T-helper 2 cell treated with Interferon-gamma antibody and Interleukin-4, amounts not matched to agents 5 μg/mL and 100 μg/mL, for 36 hours (primary cell): ENCODE measurements at regions not wholly inside any gene's neighbourhood (a gene's known extent, or its start where the extent isn't known, plus 50 kb on each side); places are given as distances from the start of the nearest gene placed in this dataset.

Experiments used
- DNase-seq: peaks from one replicate; pipeline ENCODE4 v3.0.0; 2021; ENCODE audit warnings: low spot score
- H3K27ac Mint-ChIP-seq: one replicate; pipeline ENCODE4 v1.8.0; 2021; ENCODE audit warnings: mild to moderate bottlenecking, mixed read lengths
- H3K27me3 Mint-ChIP-seq: one replicate; pipeline ENCODE4 v1.8.0; 2021; ENCODE audit warnings: low read depth, mixed read lengths
- H3K36me3 Mint-ChIP-seq: one replicate; pipeline ENCODE4 v1.8.0; 2021; ENCODE audit warnings: low read depth, mixed read lengths
- H3K4me1 Mint-ChIP-seq: one replicate; pipeline ENCODE4 v1.8.0; 2021; ENCODE audit warnings: low read depth, mixed read lengths
- H3K4me3 Mint-ChIP-seq: one replicate; pipeline ENCODE4 v1.8.0; 2022; ENCODE audit warnings: mild to moderate bottlenecking, moderate library complexity, mixed read lengths
- H3K9me3 Mint-ChIP-seq: one replicate; pipeline ENCODE4 v1.8.0; 2021; ENCODE audit warnings: mixed read lengths

- no peak overlapping the region for H3K4me3 Mint-ChIP-seq
- H3K36me3 Mint-ChIP-seq = no peaks in the 10 kb centered on the region
- no peak for DNase-seq
- peaks cover 12% of the 10 kb centered on the region for H3K9me3 Mint-ChIP-seq
- no peaks in the 10 kb centered on the region for H3K4me1 Mint-ChIP-seq
- no peak overlapping the region for H3K27ac Mint-ChIP-seq
- H3K27me3 Mint-ChIP-seq = no peaks in the 10 kb centered on the region
Measured at GRCh38 chr4:130632731-130633604, 1537.0 kb downstream of the C4orf33 start.

GRCh38 chr4:130636486-130636885 lies 1540.5 kb downstream of the C4orf33 start:
- H3K36me3 Mint-ChIP-seq = no peaks in the 10 kb centered on the region
- H3K27me3 Mint-ChIP-seq = no peaks in the 10 kb centered on the region
- H3K9me3 Mint-ChIP-seq = peaks cover 12% of the 10 kb centered on the region
- no peak overlapping the region for H3K4me3 Mint-ChIP-seq
- no peak for DNase-seq
- no peak overlapping the region for H3K27ac Mint-ChIP-seq
- H3K4me1 Mint-ChIP-seq = no peaks in the 10 kb centered on the region

- H3K27me3 Mint-ChIP-seq = no peaks in the 10 kb centered on the region
- H3K9me3 Mint-ChIP-seq = peaks cover 7% of the 10 kb centered on the region
- no peak overlapping the region for H3K4me3 Mint-ChIP-seq
- no peak for DNase-seq
- no peaks in the 10 kb centered on the region for H3K36me3 Mint-ChIP-seq
- no peak overlapping the region for H3K27ac Mint-ChIP-seq
- no peaks in the 10 kb centered on the region for H3K4me1 Mint-ChIP-seq
Measured at GRCh38 chr4:130640592-130640991, 1544.6 kb downstream of the C4orf33 start.

- H3K27me3 Mint-ChIP-seq = no peaks in the 10 kb centered on the region
- no peaks in the 10 kb centered on the region for H3K4me1 Mint-ChIP-seq
- peaks cover 22% of the 10 kb centered on the region for H3K9me3 Mint-ChIP-seq
- H3K27ac Mint-ChIP-seq = no peak overlapping the region
- no peaks in the 10 kb centered on the region for H3K36me3 Mint-ChIP-seq
- DNase-seq = no peak
- H3K4me3 Mint-ChIP-seq = no peak overlapping the region
Measured at GRCh38 chr4:130646886-130647285, 1550.9 kb downstream of the C4orf33 start.

- no peaks in the 10 kb centered on the region for H3K36me3 Mint-ChIP-seq
- no peaks in the 10 kb centered on the region for H3K27me3 Mint-ChIP-seq
- H3K9me3 Mint-ChIP-seq = peaks cover 22% of the 10 kb centered on the region
- DNase-seq = no peak
- H3K4me3 Mint-ChIP-seq = no peak overlapping the region
- H3K4me1 Mint-ChIP-seq = no peaks in the 10 kb centered on the region
- no peak overlapping the region for H3K27ac Mint-ChIP-seq
Measured at GRCh38 chr4:130648570-130648969, 1552.6 kb downstream of the C4orf33 start.

- Mint-ChIP-seq H3K4me1 (no peaks in the 10 kb centered on the region), H3K4me3 (no peak overlapping the region), H3K9me3 (peaks cover 20% of the 10 kb centered on the region), H3K27me3 (no peaks in the 10 kb centered on the region), H3K36me3 (no peaks in the 10 kb centered on the region), H3K27ac (no peak overlapping the region)
- DNase-seq = no peak
Measured at GRCh38 chr4:130653842-130654241, 1557.9 kb downstream of the C4orf33 start.

GRCh38 chr4:130659320-130659719 lies 1563.4 kb downstream of the C4orf33 start:
- no peaks in the 10 kb centered on the region for H3K27me3 Mint-ChIP-seq
- H3K27ac Mint-ChIP-seq = no peak overlapping the region
- no peaks in the 10 kb centered on the region for H3K36me3 Mint-ChIP-seq
- no peaks in the 10 kb centered on the region for H3K4me1 Mint-ChIP-seq
- no peak for DNase-seq
- peaks cover 12% of the 10 kb centered on the region for H3K9me3 Mint-ChIP-seq
- no peak overlapping the region for H3K4me3 Mint-ChIP-seq

GRCh38 chr4:130668859-130669258 lies 1572.9 kb downstream of the C4orf33 start:
- DNase-seq = no peak
- H3K27ac Mint-ChIP-seq = no peak overlapping the region
- no peaks in the 10 kb centered on the region for H3K9me3 Mint-ChIP-seq
- no peak overlapping the region for H3K4me3 Mint-ChIP-seq
- no peaks in the 10 kb centered on the region for H3K36me3 Mint-ChIP-seq
- H3K4me1 Mint-ChIP-seq = no peaks in the 10 kb centered on the region
- H3K27me3 Mint-ChIP-seq = no peaks in the 10 kb centered on the region

GRCh38 chr4:130675266-130675665 lies 1579.3 kb downstream of the C4orf33 start:
- no peak for DNase-seq
- no peaks in the 10 kb centered on the region for H3K9me3 Mint-ChIP-seq
- H3K27ac Mint-ChIP-seq = no peak overlapping the region
- no peak overlapping the region for H3K4me3 Mint-ChIP-seq
- no peaks in the 10 kb centered on the region for H3K4me1 Mint-ChIP-seq
- H3K27me3 Mint-ChIP-seq = no peaks in the 10 kb centered on the region
- H3K36me3 Mint-ChIP-seq = no peaks in the 10 kb centered on the region

- Mint-ChIP-seq H3K27ac (no peak overlapping the region), H3K4me3 (no peak overlapping the region), H3K9me3 (no peaks in the 10 kb centered on the region), H3K27me3 (no peaks in the 10 kb centered on the region), H3K4me1 (no peaks in the 10 kb centered on the region), H3K36me3 (no peaks in the 10 kb centered on the region)
- no peak for DNase-seq
Measured at GRCh38 chr4:130689181-130689580, 1593.2 kb downstream of the C4orf33 start.

GRCh38 chr4:130698251-130698650 lies 1602.3 kb downstream of the C4orf33 start:
- H3K27me3 Mint-ChIP-seq = no peaks in the 10 kb centered on the region
- no peaks in the 10 kb centered on the region for H3K4me1 Mint-ChIP-seq
- H3K4me3 Mint-ChIP-seq = no peak overlapping the region
- no peaks in the 10 kb centered on the region for H3K36me3 Mint-ChIP-seq
- DNase-seq = no peak
- H3K27ac Mint-ChIP-seq = no peak overlapping the region
- no peaks in the 10 kb centered on the region for H3K9me3 Mint-ChIP-seq

- H3K9me3 Mint-ChIP-seq = no peaks in the 10 kb centered on the region
- H3K27ac Mint-ChIP-seq = no peak overlapping the region
- DNase-seq = no peak
- H3K4me3 Mint-ChIP-seq = no peak overlapping the region
- H3K36me3 Mint-ChIP-seq = no peaks in the 10 kb centered on the region
- no peaks in the 10 kb centered on the region for H3K27me3 Mint-ChIP-seq
- no peaks in the 10 kb centered on the region for H3K4me1 Mint-ChIP-seq
Measured at GRCh38 chr4:130699004-130699403, 1603.1 kb downstream of the C4orf33 start.

- H3K27ac Mint-ChIP-seq = no peak overlapping the region
- no peaks in the 10 kb centered on the region for H3K36me3 Mint-ChIP-seq
- no peaks in the 10 kb centered on the region for H3K27me3 Mint-ChIP-seq
- H3K9me3 Mint-ChIP-seq = peaks cover 6% of the 10 kb centered on the region
- no peaks in the 10 kb centered on the region for H3K4me1 Mint-ChIP-seq
- no peak overlapping the region for H3K4me3 Mint-ChIP-seq
- no peak for DNase-seq
Measured at GRCh38 chr4:130703211-130703935, 1607.4 kb downstream of the C4orf33 start.

- Mint-ChIP-seq H3K9me3 (peaks cover 6% of the 10 kb centered on the region), H3K27me3 (no peaks in the 10 kb centered on the region), H3K27ac (no peak overlapping the region), H3K4me1 (no peaks in the 10 kb centered on the region), H3K4me3 (no peak overlapping the region), H3K36me3 (no peaks in the 10 kb centered on the region)
- no peak for DNase-seq
Measured at GRCh38 chr4:130705023-130705422, 1609.1 kb downstream of the C4orf33 start.
